ENCODE measurements at regions not wholly inside any gene's neighbourhood (a gene's known extent, or its start where the extent isn't known, plus 50 kb on each side); places are given as distances from the start of the nearest gene placed in this dataset.
"Not testable (repeated sequence)": the region's sequence is repeated elsewhere in the genome, so short reads cannot be mapped to it uniquely, and the experiment has no call there.

DNA sequence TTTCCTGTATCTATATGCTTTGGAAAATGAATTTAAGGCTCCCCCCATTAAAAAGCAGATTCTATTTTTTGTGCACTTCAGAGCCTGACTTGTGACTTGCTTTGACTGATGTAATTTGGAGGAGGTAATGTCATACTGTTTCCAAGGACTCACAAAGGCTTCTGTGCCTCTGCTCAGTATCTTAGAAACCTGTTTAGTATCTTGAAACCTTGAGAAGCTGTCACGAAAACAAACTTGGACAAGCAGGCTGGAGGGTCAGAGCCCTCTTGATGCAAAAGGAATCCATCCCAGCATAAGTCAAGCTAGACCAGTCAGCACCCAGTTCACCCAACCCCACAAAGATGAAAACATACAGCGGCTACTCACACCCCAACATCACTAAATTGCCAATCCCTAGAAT, 560.0 kb upstream of the PCDH7 start:
- no peak for DNase-seq

DNA sequence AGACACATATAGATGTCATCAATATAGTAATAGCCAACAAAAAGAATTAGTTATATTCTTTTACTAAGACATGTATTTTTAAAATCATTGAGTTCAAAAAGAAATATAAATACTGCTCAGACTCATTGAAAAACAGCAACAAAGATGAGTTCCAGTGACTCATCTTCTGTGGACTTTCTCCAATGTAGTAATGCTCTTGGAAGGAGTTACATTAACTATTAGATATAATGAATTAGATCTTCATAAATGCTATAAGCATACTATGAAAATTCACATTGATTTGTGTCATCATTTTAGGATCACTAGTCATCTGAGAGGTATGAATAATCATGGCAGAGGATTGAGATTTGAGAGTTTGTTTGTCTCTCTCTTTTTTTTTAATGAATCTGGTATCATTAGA, 547.8 kb upstream of the PCDH7 start:
- DNase-seq = no peak

DNA sequence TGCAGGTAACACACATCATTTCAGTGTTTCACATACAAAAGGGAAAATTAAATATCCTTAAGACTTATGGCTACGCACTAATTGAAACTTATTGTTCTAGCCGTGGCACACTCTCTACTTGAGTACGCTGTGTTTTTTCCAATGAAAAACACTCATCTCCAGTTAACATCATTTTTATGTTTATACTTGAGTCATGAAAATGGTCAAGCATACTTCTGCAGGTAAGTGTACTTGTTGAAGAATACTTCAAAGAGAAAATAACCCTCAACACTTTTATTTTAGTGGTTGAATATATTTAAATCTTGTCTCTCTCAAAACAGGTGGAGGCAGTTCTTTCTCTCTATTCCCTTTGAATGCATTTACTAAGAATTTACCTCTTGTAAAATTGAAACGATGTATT, 538.7 kb upstream of the PCDH7 start:
- no peak for DNase-seq

DNA sequence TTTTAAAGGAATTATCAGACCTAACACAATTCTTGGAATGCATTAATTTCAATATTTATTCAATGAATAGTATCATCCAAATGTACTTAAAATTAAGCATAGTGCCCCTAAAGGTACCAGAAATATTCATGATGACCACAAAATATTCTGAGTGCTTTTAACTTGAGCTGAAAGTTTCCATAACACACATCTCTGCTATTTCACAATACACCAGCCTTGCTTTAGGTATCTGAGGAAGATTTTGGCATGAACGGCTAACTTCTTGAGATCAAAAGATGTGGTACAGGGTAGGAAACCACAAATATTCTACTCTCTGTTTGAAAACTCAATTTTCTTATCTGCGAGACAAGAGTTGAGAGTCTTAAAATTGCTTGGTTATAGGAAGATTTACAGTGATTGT, 538.3 kb upstream of the PCDH7 start:
- DNase-seq = no peak

DNA sequence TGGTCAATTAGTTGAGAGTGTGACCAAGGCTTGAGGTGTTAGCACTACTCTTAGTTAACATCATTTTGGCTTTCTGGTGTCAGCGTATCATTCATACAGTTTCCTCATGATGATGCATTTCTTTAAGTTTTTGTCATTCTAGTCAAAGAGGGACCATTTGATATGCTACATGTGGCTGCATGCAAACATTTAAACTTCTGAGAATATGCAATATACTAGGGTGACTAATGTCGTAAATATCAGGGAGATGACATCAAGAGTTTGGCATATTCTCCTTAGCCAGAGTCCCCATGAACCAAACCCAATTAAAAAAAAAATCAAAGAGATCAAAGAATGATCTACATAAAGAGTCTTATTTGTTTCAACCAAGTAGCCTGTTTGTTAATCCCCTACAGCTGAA, 537.4 kb upstream of the PCDH7 start:
- no peak for DNase-seq

DNA sequence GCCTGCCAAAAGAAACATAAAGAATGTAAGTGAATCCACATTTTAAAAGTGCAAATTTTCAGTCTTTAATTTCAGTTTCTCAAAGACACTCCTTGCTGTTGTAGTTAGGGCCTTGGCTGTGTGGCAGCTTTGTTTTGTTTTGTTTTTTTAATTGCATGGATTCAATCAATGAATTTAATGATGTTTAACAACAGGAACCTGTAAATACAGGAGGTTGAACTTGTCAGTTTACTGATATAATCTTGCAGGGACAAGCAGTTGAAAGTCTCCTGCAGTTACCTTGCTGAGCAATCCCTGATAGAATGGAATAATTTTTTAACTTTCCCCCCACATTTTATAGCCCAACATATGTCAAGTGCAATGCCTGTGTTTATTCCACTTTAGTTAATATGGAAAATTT, 528.3 kb upstream of the PCDH7 start:
- DNase-seq = no peak

DNA sequence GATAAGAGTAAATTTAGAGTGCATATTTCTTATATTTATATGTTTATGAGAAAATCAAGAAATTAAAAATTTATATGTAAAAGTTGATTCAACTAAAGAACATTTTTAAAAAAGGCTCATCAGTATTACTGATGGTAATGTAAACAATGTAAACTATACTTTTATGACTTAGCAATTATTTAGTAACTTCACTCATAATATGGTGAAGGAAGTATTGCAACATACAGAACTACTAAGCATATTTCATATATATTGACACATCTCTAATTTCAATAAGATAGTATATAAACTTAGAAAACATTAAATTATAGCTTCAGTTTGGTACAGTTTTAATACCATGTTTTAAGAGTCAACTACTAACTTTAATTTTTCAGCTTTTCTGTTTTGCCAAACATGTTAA, 512.8 kb upstream of the PCDH7 start:
- no peak for DNase-seq

DNA sequence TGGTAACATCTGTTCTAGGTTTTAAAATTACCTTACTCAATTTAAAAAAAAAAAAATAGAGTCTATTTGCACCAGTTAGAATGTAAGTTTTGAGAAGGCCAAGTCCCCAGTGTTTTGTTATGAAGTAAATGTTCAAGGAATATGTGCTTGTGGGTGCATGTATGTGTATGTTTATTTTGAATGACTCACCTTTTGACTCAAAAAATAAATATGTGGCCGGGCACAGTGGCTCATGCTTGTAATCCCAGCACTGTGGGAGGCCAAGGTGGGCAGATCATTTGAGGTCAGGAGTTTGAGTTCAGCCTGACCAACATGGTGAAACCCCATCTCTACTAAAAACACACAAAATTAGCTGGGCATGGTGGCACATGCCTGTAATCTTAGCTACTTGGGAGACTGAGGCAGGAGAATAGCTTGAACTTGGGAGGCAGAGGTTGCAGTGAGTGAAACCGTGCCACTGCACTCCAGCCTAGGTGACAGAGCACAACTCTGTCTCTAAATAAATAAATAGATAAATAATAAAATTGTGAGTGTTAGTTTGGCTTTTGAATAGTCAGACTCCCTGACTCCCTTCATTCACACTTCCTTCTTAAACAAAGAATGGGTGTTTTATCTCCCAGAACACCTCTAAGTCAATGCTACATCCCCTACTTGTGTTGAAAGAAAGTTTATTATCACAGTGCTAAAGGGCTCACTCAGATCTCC, 511.3 kb upstream of the PCDH7 start:
- DNase-seq = no peak

DNA sequence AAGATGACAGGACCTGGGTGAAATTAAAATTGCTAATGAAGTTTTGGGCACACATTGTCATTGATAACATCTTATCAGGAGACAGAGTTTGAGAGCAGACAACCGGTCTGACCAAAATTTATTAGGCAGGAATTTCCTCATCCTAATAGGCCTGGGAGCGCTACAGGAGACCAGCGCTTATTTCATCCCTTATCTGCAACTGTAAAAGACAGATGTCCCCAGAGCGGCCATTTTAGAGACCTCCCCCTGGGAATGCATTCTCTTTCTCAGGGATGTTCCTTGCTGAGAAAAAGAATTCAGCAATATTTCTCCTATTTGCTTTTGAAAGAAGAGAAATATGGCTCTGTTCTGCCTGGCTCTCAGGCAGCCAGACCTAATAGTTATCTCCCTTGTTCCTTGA, 504.2 kb upstream of the PCDH7 start:
- not testable (repeated sequence) for DNase-seq

DNA sequence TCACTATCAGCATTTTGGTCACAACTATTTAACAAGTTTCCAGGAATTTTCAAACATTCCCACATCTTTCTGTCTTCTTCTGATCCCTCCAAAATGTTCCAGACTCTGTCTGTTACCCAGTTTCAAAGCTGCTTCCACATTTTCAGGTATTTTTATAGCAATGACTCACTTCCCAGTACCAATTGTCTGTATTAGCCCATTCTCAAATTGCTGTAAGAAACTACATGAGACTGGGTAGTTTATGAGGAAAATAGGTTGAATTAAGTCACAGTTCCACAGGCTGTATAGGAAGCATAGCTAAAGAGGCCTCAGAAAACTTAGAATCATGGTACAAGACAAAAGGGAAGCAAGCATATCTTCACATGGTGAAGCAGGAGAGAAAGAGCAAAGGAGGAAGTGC, 475.0 kb upstream of the PCDH7 start:
- no peak for DNase-seq

DNA sequence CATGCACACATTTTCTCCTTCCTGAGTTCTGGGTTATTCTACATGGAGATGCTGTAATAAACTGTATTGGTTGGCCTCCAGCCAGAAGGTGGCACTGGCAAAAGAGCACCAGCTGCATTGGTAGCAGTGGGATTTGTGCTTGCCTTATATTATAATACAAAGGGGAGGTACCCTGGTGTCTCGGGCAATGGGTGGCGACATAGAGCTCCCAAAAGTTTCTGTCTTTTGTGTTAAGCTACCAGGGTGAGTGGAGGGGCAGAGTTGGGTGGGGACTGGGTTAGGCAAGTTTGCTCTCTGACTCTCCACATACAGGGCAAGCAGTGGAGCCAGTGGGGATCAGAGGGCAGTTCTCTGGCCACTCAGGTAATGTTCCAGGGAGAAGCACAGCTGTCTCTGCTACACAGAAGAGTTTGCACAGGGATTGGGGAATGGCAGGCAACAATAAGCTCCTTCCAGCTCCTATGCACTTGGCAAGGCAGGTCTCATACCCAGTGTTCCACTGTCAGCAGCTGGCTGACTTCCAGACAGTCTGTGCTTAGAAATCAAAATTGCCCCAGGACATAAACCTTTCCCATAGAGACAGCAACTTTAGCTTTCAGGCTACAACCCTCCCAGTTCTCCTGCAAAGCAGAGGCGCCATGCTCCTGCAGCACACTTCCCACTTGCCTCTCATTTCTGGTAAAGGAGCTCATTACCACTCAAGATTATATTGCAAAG, 463.9 kb upstream of the PCDH7 start:
- DNase-seq = no peak

DNA sequence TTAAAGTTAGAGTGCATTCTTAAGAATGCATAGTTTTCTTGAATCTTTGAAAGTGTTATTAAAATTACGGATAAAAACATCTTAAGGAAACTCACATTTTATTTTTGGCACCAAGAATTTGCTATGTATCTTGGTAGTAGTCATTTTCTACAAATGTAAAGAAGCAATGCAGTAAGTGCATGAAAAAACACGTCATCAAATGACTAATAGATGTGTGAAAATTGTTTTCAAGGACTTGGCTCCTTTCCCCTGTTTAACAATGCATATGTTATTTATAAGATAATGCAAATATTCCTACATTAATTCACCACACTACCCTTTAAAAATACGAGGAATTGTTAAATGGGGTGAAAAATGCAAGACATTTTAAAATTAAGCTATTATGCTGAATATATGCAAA, 461.2 kb upstream of the PCDH7 start:
- no peak for DNase-seq

DNA sequence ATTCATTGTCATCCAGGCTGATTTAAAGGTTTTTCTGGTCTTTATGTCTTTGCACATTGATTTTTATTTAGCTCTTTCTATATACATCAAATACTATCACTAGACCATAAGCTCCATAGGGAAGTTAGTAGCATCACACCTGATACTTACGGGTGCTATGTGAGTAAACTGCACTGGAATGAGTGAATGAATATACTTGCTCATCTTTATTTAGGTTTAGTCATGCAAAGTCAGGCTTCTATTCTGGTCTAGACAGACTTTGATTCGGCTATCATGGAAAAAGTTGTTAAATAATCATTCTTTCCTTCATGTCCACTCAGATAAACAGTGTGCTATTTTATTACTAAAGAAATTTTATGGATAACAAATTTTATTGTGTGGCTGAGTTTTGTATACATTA, 457.8 kb upstream of the PCDH7 start:
- no peak for DNase-seq

DNA sequence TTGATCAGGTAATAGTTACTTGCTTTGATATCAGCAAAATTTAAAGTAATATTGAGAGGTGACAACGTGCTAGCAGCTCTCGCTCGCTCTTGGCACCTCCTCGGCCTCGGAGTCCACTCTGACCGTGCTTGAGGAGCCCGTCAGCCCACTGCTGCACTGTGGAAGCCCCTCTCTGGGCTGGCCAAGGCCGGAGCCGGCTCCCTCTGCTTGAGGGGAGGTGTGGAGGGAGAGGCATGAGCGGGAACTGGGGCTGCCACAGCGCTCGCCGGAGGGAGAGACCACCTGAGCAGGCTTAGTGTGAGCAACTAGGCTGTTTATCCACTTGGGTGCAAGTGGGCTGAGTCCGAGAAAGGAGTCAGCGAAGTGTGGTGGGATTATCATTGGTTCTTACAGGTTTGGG, 455.7 kb upstream of the PCDH7 start:
- DNase-seq = no peak

DNA sequence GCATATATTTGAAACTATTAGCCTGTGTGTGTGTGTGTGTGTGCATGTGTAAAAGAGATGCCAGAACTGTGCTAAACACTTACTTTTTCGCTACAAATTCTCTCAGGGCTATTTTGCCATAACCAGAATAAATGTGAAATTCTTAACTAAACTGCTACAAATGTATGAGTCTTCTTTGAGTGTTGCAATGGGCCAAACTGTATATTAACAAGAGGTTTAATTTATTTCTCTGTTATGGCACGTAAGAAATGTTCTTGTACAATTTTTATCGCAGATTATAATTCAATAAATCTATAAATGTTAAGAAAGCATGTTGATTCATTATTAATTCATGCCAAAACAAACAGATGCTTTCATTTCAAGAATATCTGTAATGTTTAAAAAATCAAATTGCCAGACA, 454.5 kb upstream of the PCDH7 start:
- DNase-seq = no peak

DNA sequence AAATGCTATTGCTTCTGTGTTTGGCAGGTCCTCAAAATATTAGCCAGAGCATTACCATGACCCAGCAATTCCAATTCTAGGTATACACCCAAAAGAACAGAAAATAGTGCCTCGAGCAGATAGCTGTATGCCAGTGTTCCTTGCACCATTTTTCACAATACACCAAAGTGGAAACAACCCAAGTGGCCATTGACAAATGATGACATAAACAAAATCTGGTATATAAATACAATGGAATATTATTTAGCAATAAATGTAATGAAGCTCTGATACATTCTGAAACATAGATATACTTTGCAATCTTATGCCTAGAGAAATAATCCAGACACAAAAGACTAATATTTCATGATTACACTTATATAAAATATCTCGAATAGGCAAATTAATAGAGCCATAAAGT, 451.8 kb upstream of the PCDH7 start:
- no peak for DNase-seq

DNA sequence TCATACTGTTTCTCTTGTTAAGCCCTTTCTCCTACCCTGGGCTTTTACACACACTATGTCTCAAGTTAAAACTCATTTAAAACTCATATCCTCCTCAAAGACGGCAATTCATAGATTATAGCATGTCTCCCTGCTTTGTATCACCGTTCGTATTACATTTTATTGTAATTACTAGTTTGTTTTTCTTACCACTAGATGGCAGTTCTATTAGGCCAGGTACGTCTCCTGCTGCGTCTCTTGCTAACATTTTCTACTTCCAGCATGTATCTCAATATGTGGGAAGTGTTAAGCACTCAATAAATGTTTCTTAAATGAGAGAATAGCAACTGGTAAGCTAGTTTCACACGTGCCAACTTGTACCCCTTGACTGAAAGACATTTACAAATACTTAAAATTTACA, 450.3 kb upstream of the PCDH7 start:
- peak; percentile 0 for DNase-seq

DNA sequence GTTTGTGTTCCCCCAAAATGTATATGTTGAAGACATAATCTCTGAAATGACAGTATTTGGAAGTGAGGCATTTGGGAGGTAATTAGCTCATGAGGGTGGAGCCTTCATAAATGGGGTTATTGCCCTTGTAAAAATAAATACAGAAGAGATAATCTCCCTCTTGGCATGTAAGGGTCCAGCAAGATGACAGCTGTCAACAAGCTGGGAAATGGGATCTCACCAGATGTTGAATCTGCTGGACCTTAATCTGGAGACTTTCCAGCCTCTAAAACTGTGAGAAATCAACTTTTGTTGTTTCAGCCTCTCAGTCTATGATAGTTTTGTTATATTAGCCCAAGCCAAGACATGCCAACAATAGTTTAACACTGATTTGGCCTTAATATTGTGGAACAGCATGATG, 438.2 kb upstream of the PCDH7 start:
- DNase-seq = no peak

DNA sequence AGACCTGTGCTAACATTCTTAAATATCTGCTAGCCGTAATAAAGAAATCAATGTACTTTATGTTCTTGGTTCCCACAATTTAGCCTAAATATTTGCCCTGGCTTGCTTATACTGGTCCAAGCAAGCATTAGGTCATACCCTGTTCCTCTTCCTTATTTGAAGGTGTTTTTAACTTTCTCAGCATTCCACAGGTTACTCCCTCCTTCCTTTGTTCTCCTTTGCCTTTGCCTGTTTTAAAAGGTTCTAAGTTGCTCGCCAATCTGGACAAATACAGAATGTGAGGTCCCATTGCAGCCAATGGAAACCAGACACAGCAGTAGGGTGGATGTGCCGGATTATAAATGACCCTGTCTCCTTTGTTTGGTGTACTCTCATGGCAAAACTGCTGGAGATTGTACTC, 436.8 kb upstream of the PCDH7 start:
- no peak for DNase-seq

DNA sequence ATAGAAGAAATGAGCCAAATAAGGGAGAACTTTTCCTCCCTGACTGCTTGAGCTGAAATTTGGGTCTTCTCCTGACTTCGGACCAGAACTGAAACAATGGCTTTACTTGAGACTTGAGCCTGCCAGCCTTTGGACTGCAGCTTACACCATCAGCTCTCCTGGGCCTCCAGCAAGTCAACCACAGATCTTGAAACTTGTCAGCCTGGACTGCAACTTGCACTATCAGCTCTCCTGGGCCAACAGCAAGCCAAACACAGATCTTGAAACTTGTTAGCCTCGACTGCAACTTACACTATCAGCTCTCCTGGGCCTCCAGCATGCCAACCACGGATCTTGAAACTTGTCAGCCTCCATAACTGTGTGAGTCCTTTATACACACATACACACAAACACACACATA, 425.9 kb upstream of the PCDH7 start:
- no peak for DNase-seq

DNA sequence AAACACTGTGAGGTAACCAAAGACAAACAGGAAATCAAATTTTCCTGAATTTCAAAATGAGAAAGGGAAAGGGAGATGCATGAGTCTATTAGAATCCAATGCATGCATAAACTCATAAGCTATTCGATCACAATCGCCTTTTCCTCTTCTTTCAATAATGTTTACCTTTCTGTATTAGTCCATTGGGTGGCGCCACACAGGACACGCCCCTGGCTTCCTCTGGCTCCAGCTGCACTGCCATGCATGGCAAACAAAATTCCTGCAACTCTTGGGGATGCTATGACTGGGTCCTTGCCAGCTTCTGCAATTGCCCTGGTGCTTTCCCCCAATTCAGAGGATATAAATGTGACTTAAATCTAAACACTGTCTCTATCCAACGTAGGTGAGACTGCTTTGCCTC, 424.5 kb upstream of the PCDH7 start:
- DNase-seq = no peak

DNA sequence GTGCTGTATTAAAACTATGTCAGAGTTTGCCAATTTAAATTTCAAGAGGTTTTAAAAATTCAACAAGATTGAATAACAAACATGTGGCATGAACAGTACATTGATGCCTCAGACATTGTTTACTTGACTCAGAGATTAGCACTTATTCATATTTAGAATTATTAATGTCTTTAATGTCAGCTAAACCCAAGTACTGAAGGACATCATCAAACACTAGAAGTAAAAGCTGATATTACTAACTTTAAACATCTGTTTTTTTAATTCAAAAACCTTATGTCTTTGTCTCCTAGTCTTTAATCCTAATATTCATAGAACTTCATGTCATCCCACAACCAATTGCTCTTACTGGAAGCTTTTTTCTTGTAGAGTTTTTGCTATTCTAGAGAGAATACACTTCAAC, 406.2 kb upstream of the PCDH7 start:
- DNase-seq = no peak

DNA sequence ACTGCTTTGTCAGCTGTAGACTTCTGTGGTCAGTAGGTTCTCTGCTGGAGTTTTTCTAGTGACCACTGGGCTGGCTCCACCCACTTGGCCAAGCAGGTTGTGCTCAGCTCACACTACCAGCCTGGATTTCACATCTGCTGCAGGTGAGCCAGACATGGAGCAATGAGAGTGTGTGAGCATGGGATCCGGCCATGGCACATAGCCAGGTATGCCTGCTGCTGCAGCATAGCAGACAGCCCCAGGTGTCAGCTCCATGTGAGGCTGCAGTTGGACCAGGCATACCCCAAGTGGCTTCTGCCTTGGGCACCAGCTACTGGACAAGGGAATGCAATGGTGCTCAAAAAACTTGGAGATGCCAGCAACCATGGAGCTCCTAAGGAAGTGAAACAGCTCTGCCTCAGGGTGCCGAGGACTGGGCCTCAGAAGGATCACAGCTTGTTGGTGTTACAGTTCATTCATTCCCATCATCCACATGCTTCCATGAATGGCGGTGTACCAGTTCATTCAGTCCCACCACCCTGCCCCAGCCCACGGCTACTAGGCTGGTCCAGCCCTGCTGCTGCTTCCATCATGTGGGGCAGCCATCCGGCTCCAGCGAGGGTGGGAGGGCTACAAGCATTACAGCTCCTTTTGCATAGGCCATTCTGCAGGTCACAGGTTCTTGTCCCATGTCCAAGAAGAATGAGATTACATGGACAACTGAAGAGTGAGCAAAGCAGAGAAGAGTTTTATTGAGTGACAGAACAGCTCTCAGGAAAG, 389.1 kb upstream of the PCDH7 start:
- no peak for DNase-seq

DNA sequence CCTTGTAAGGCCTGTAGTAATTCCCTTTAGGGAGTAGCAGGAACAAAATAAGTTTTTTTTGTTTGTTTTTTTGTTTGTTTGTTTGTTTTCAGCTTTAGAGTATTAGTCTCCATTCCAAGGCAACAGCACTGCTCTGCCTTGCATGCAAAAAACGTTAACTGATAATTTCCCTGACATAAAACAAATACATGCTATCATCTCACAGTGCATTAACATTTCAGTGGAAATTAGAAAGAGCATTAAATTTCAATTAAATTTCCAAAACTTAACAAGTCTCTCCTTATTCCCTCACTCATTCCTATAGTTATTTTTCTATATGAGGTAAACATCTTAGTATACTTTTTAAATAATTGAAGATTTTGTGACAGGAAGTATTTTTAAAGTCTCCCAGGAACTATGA, 378.4 kb upstream of the PCDH7 start:
- DNase-seq = no peak
